ENCODE measurements at regions not wholly inside any gene's neighbourhood (a gene's known extent, or its start where the extent isn't known, plus 50 kb on each side); places are given as distances from the start of the nearest gene placed in this dataset.

DNA sequence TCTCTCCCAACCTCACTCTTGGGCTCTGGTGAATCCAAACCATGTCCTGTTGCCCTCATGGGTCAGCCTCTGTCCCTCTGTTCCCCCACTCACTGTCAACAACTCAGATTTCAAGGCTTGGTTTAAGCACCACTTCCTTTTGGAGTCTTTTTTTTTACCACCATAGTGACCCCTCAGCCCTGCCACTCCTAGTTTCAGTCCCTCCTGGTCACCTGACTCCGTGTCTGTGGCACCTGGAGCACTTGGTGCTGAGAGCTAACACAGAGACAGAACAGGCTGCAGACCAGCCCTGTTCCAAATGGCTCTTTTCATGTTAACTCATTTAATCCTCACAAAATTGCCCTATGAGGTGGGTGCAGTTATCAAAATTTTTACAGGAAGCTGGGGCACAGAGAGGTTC, 53.6 kb upstream of the SMNDC1 start:
- WGBS, 2 donors: 92 to 94% methylated on average over 1 of the region's 1 CpG
- DNase-seq (ENCODE audit: low spot score in 2 of 2): no peak
- intact Hi-C loops (cut with DNase I; ENCODE audit: low total_unique reads): no loop called here
- H3K4me3 ChIP-seq (ENCODE audit: low read depth, poor library complexity, severe bottlenecking): no peak overlapping the region
- TF ChIP-seq, protein P1, sequence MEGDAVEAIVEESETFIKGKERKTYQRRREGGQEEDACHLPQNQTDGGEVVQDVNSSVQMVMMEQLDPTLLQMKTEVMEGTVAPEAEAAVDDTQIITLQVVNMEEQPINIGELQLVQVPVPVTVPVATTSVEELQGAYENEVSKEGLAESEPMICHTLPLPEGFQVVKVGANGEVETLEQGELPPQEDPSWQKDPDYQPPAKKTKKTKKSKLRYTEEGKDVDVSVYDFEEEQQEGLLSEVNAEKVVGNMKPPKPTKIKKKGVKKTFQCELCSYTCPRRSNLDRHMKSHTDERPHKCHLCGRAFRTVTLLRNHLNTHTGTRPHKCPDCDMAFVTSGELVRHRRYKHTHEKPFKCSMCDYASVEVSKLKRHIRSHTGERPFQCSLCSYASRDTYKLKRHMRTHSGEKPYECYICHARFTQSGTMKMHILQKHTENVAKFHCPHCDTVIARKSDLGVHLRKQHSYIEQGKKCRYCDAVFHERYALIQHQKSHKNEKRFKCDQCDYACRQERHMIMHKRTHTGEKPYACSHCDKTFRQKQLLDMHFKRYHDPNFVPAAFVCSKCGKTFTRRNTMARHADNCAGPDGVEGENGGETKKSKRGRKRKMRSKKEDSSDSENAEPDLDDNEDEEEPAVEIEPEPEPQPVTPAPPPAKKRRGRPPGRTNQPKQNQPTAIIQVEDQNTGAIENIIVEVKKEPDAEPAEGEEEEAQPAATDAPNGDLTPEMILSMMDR (IDR thresholded peaks at IDR 0.05): no peak
- no peak for TF ChIP-seq POLR2A (IDR thresholded peaks at IDR 0.05)

DNA sequence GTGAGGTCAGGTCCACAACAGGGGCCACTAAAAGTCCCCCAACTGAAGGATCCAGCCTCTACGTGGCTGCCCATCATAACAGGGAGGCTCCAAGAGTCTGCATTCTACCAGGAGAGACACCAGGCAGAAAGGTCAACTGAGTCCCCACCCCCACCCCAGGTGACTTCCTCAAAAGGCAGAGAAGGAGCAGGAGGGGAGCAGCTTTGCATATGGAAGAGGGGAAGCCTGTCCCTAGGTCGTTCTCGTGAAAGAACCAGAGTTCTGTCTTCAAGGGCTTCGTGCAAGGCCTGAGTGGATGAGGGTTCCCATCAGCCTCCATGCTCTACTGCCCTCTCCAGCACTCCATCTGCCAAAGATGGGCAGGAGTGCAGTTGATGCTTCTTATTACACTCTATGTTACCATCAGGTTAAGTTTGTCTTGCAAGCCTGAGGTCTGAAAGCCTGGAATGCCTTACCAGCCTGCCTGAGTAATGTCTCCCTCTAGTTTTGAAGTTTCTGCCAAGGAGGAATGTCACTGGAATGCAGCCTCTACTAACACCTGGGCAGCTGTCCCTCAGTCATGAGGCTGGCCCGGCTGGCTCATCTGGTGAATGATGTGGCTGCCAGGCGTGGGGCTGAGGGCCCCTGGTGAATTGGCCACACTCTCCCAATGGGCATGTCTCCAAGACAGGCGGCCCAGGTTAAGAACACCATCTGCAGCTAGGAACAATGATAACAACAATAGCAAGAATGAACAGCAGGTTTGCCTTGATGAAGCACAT, 54.3 kb upstream of the SMNDC1 start:
- no peak overlapping the region for H3K4me3 ChIP-seq (ENCODE audit: low read depth, poor library complexity, severe bottlenecking)
- 54 to 69% methylated on average over 7 of the region's 7 CpGs for WGBS, 2 donors
- intact Hi-C loops (cut with DNase I; ENCODE audit: low total_unique reads): no loop called here
- TF ChIP-seq POLR2A (IDR thresholded peaks at IDR 0.05): no peak
- TF ChIP-seq, protein P1 (IDR thresholded peaks at IDR 0.05): no peak
- no peak for DNase-seq (ENCODE audit: low spot score in 2 of 2)

DNA sequence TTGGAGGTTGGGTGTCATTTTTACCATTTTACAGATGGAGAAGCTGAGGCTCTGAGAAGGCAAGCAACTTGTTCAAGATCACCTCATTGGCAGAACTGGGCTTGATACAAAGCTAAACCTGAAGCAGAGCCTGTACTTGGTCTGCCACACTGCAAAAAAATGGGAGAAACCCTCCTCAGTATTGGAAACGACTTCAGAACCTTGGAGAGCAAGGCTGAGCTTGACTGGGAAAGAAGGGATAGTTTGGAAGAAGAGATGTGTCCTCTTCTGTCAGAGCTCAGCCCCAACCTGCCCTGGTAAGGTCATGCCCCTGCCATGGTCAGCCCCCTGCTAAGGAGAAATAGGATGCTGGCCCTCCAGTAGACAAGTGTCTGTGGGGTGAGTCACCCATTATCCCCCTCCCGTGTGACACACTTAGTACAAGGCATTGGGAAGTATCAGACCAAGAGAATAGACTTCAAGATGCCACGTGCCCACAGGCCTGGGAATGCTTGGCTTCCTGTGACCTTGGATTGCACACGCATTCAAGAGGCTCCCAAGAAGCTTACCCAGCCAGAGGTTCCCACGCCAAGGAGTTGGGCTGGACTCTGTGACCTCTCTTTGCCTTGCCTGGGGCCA, 56.2 kb upstream of the SMNDC1 start:
- WGBS, 2 donors: 77 to 82% methylated on average over 5 of the region's 5 CpGs
- no peak overlapping the region for H3K4me3 ChIP-seq (ENCODE audit: low read depth, poor library complexity, severe bottlenecking)
- no peak for TF ChIP-seq POLR2A (IDR thresholded peaks at IDR 0.05)
- TF ChIP-seq, protein P1 (IDR thresholded peaks at IDR 0.05): no peak
- no peak for DNase-seq (ENCODE audit: low spot score in 2 of 2)
- intact Hi-C loops (cut with DNase I; ENCODE audit: low total_unique reads): no loop called here

DNA sequence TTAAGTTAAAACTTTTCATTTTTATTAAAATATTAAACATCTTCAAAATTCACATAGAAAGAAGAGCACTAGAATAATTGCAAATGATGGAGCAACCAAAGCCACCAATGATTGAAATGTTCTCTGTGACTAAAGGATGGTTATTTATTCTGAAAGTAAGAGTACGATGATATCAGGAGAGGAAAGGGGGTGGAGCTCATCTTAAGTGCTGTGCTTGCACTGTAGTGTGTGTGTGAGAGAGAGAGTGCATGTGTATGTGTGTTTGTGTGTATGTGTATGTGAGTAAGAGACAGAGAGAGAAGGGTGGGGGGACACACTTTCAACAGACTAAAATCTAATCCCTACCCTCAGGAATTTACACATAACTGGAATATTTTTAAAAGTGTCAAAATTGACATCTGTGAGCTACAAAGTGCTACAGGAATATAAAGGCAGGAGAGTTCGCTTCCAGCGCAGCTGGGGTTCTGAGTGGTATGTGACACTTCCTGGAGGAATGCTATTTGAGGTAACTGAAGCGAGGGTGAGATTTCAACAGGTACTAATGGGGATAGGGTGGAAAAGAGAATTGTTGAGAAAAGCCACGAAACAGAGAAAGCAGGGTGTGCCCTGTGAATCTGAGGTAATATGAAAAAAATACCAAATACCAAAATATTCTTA, 57.2 kb upstream of the SMNDC1 start:
- H3K4me3 ChIP-seq (ENCODE audit: low read depth, poor library complexity, severe bottlenecking): no peak overlapping the region
- 71 to 84% methylated on average over 5 of the region's 5 CpGs for whole genome bisulfite sequencing, 2 donors
- DNase-seq (ENCODE audit: low spot score in 2 of 2): no peak
- TF ChIP-seq, protein P1 (IDR thresholded peaks at IDR 0.05): no peak
- TF ChIP-seq POLR2A (IDR thresholded peaks at IDR 0.05): no peak
- intact Hi-C loops (cut with DNase I; ENCODE audit: low total_unique reads): no loop called here

DNA sequence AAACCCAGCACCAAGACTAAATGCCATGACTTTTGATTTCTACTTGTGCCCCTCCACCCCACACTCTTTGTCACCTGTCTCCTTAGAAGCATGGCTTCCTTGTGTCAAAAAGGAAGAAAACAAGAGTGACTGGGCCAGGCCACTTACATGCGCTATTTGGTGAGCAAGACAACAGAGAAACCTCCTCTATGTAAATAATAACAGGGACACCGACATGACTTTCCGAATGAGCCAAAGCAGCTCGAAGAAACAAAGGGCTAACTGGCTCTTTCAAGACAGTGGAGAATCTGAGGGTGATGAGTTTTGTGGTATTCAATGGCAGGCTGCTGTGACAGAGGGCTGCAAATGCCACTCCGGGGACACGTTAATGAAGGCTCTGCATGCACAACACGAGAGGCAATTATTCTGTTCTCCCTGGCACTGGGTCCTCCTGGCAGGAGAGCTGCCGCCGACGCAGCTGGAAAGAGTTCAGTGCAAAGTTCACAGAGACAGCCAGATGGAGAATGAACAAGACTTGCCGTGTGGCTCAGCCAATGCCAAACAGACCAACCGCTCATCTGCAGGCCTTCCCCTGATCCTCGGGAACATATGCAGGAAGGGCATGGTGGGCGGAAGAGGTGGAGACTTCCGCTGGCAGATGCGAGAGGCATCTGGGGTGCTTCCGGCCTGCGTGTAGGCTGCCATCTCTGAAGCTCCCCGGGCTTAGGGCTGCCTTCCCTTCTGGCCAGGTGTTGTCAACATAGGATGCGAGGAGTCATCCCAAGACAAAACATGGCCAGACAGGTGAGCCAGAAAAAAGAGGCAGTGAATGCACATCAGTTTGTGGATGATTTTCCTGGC, 59.1 kb upstream of the SMNDC1 start:
- no peak for DNase-seq (ENCODE audit: low spot score in 2 of 2)
- 36 to 46% methylated on average over 20 of the region's 20 CpGs for WGBS, 2 donors
- no peak for TF ChIP-seq POLR2A (IDR thresholded peaks at IDR 0.05)
- TF ChIP-seq, protein P1 (IDR thresholded peaks at IDR 0.05): no peak
- intact Hi-C loops (cut with DNase I; ENCODE audit: low total_unique reads): no loop called here
- H3K4me3 ChIP-seq (ENCODE audit: low read depth, poor library complexity, severe bottlenecking): no peak overlapping the region
